K562 (cell line): ENCODE measurements at regions not wholly inside any gene's neighbourhood (a gene's known extent, or its start where the extent isn't known, plus 50 kb on each side); places are given as distances from the start of the nearest gene placed in this dataset.
A peak's percentile ranks its signal among the peaks of the same experiment; 100 is the strongest.

Experiments
- ATAC-seq: fragments of 200-7000 bp; cut with Tn5 transposase; 3 replicates; pipeline ENCODE4 v1.9.1; 2020; ENCODE audit warnings: moderate library complexity
- BruUV-seq: library from RNA; stranded (reverse); fragments of 400-500 nt; replicated peaks from 2 replicates; lab custom pipeline; 2021; lab: Mats Ljungman, UMichigan
- CTCF ChIA-PET: fragments of 300-600 bp; formaldehyde crosslinking; extraction: SDS; loops from one replicate; lab custom pipeline; 2021; ENCODE audit warnings: low intra/inter-chr PET ratio; lab: Yijun Ruan, JAX
- POLR2A ChIA-PET: fragments of 300-600, 350-650 bp; sonication (Branson Sonifier 250); formaldehyde crosslinking; extraction: SDS; loops from one replicate; lab custom pipeline; 2021; ENCODE audit warnings: antibody characterized with exemption, inconsistent platforms; lab: Yijun Ruan, JAX
- DNase-seq, 4 experiments: peaks; one replicate each; pipeline versions ENCODE4 v3.0.0 to v3.0.0-alpha.2; 2011 to 2018; ENCODE audit warnings: low spot score in 3 of 4, mixed read lengths in 3 of 4; ENCODE audit errors: extremely low read depth in 1 of 4
- FAIRE-seq: peaks from 2 replicates; lab custom pipeline; 2011; peaks lifted over from hg19 to GRCh38; lab: Jason Lieb, UNC
- H2AFZ ChIP-seq: 2 replicates; pipeline ENCODE4 v1.6.0; 2011; ENCODE audit warnings: low read depth, low read length, control low read depth, inconsistent platforms
- H3K27ac ChIP-seq: fragments of 200-600 bp; 3 replicates; pipeline ENCODE4 v1.8.0; 2011; ENCODE audit warnings: low read depth, mild to moderate bottlenecking, control low read depth, inconsistent platforms, low read length, moderate library complexity, mixed read lengths; ENCODE audit errors: extremely low read depth
- H3K27me3 ChIP-seq, 2 experiments: fragments of 300-600 bp in 1 of 2; 2 replicates in 1 of 2; 3 replicates in 1 of 2; pipeline versions ENCODE4 v1.6.0 to v1.8.0; 2011; ENCODE audit warnings: inconsistent platforms in 2 of 2, low read length in 2 of 2, mild to moderate bottlenecking in 1 of 2, mixed read lengths in 1 of 2, moderate library complexity in 1 of 2; ENCODE audit not compliant: control insufficient read depth in 2 of 2, insufficient read depth in 2 of 2
- H3K36me3 ChIP-seq: fragments of 300-600 bp; 3 replicates; pipeline ENCODE4 v1.8.0; 2011; ENCODE audit warnings: mild to moderate bottlenecking, low read length, inconsistent platforms; ENCODE audit not compliant: control insufficient read depth, insufficient read depth
- H3K4me1 ChIP-seq, 2 experiments: fragments of 200-600 bp in 1 of 2; replicated peaks in 1 of 2; 2 replicates in 1 of 2; 3 replicates in 1 of 2; pipeline versions ENCODE4 v1.5.1 to v1.8.0; 2011; ENCODE audit warnings: inconsistent platforms in 2 of 2, low read length in 2 of 2, mild to moderate bottlenecking in 1 of 2, mixed read lengths in 1 of 2, moderate library complexity in 1 of 2; ENCODE audit not compliant: control insufficient read depth in 2 of 2, insufficient read depth in 2 of 2
- H3K4me2 ChIP-seq: 2 replicates; pipeline ENCODE4 v1.6.1; 2011; ENCODE audit warnings: low read length, control low read depth, inconsistent platforms, mixed read lengths; ENCODE audit not compliant: insufficient read depth
- H3K4me3 ChIP-seq: fragments of 200-600 bp; sonication (generic), shearing (Covaris generic); 2 replicates; pipeline ENCODE4 v1.5.1; 2016; ENCODE audit warnings: control low read depth, inconsistent platforms
- H3K79me2 ChIP-seq: fragments of 200-600 bp; 3 replicates; pipeline ENCODE4 v1.8.0; 2011; ENCODE audit warnings: low read length, inconsistent platforms; ENCODE audit not compliant: control insufficient read depth, insufficient read depth
- H3K9ac ChIP-seq, 2 experiments: 2 replicates each; pipeline versions ENCODE4 v1.6.0 to v1.6.1; 2011; ENCODE audit warnings: low read depth in 2 of 2, low read length in 2 of 2, control low read depth in 1 of 2, inconsistent platforms in 1 of 2, mild to moderate bottlenecking in 1 of 2, mixed read lengths in 1 of 2; ENCODE audit not compliant: insufficient read depth in 1 of 2
- H3K9me1 ChIP-seq: one replicate; pipeline ENCODE4 v1.6.0; 2011; ENCODE audit warnings: inconsistent platforms, mild to moderate bottlenecking, low read length, moderate library complexity; ENCODE audit not compliant: control insufficient read depth, insufficient read depth
- H3K9me3 ChIP-seq: replicated peaks from 2 replicates; pipeline ENCODE4 v1.5.1; 2011; ENCODE audit warnings: low read depth, low read length, inconsistent platforms; ENCODE audit not compliant: control insufficient read depth, insufficient read depth
- H4K20me1 ChIP-seq: replicated peaks from 2 replicates; pipeline ENCODE4 v1.6.1; 2011; ENCODE audit warnings: low read length, inconsistent platforms, mixed read lengths; ENCODE audit not compliant: control insufficient read depth, insufficient read depth
- CBX5 ChIP-seq: IDR thresholded peaks from 2 replicates; pipeline ENCODE4 v1.6.1; 2014; ENCODE audit warnings: low read depth, borderline replicate concordance
- HOMEZ ChIP-seq: fragments of 250-450 bp; sonication (Bioruptor Pico); IDR thresholded peaks from 2 replicates; pipeline ENCODE4 v1.4.0; 2020; ENCODE audit warnings: mild to moderate bottlenecking, moderate library complexity
- ID3 ChIP-seq, 2 experiments: fragments of 250-450 bp in 1 of 2; fragments of 450-650 bp in 1 of 2; sonication (Bioruptor Pico) in 1 of 2; IDR thresholded peaks; 2 replicates each; pipeline versions ENCODE4 v1.6.1 to v1.8.0; 2016 to 2021; ENCODE audit warnings: mild to moderate bottlenecking in 2 of 2, moderate library complexity in 2 of 2, missing compliant biosample characterization in 1 of 2, missing genetic modification characterization in 1 of 2
- MCM7 ChIP-seq, 2 experiments: fragments of 450-650 bp; IDR thresholded peaks; 2 replicates each; pipeline ENCODE4 v1.6.1; 2016 to 2018
- RFX1 ChIP-seq: fragments of 450-650 bp; IDR thresholded peaks from 2 replicates; pipeline ENCODE4 v1.6.1; 2016; ENCODE audit warnings: mild to moderate bottlenecking, moderate library complexity
- RUNX1 ChIP-seq: sonication (generic); IDR thresholded peaks from 2 replicates; pipeline ENCODE4 v1.6.1; 2016; ENCODE audit warnings: antibody characterized with exemption, low read depth
- TEAD4 ChIP-seq, 2 experiments: sonication (generic) in 1 of 2; formaldehyde crosslinking in 1 of 2; IDR thresholded peaks; 2 replicates each; pipeline versions ENCODE4 v1.6.1 to v1.8.0; 2012 to 2022; ENCODE audit warnings: borderline replicate concordance in 1 of 2, inconsistent platforms in 1 of 2, low read length in 1 of 2, mild to moderate bottlenecking in 1 of 2, missing genetic modification reagents in 1 of 2
- ZFX ChIP-seq: sonication (generic); formaldehyde crosslinking; IDR thresholded peaks from 2 replicates; pipeline ENCODE4 v1.8.0; 2022; ENCODE audit warnings: mild to moderate bottlenecking, missing genetic modification reagents, moderate library complexity
- ZNF609 ChIP-seq: sonication (generic); formaldehyde crosslinking; IDR thresholded peaks from 2 replicates; pipeline ENCODE4 v1.8.1; 2023; ENCODE audit warnings: missing genetic modification reagents, mild to moderate bottlenecking, borderline replicate concordance
- WGBS: fragments of 100-300 bp; shearing (Covaris generic); methylation state at CpG from one replicate; pipeline ENCODE4 v1.1.6; 2016; ENCODE audit warnings: low coverage, mixed read lengths; ENCODE audit not compliant: insufficient coverage; ENCODE audit errors: missing lambda C conversion rate; 5-methylcytosine and 5-hydroxymethylcytosine counted together
- in situ Hi-C: fragments of 300-500 bp; cut with MboI; formaldehyde crosslinking; loops from 4 replicates; pipeline ENCODE4 v1.15.0; 2018; ENCODE audit warnings: inconsistent platforms, mixed read lengths
- intact Hi-C: fragments of 100-400 bp; cut with micrococcal nuclease; formaldehyde crosslinking; loops from 2 replicates; pipeline ENCODE4 v1.14.2; 2022

GRCh38 chr20:17023036-17023435, 203.8 kb upstream of the PCSK2 start:
- intact Hi-C loops (no loop called here), in situ Hi-C loops (no loop called here)
- no peak for DNase-seq
- 0% methylated on average over 1 of the region's 1 CpG for WGBS
- Histone ChIP-seq H2AFZ (no peak overlapping the region), H3K4me1 (no peaks in the 10 kb centered on the region), H3K27me3 (no peaks in the 10 kb centered on the region), H3K9ac (no peak overlapping the region), H4K20me1 (no peaks in the 10 kb centered on the region), H3K4me3 (no peak overlapping the region), H3K27ac (no peak overlapping the region), H3K4me2 (no peak overlapping the region), H3K9me3 (no peaks in the 10 kb centered on the region), H3K36me3 (no peaks in the 10 kb centered on the region), H3K79me2 (no peaks in the 10 kb centered on the region), H3K9me1 (no peaks in the 10 kb centered on the region)
- no TSS peak for BruUV-seq
- ChIA-PET POLR2A (no interaction called here), CTCF (no interaction called here)
- TF ChIP-seq RFX1 (peak; percentile 38), HOMEZ (CRISPR knock-in tag) (no peak)
- FAIRE-seq = no peak
- no peak for ATAC-seq

- Histone ChIP-seq H3K4me1 (no peaks in the 10 kb centered on the region), H3K9me1 (no peaks in the 10 kb centered on the region), H3K27me3 (no peaks in the 10 kb centered on the region), H3K36me3 (no peaks in the 10 kb centered on the region), H4K20me1 (no peaks in the 10 kb centered on the region), H3K4me3 (no peak overlapping the region), H3K79me2 (no peaks in the 10 kb centered on the region), H3K27ac (no peak overlapping the region), H2AFZ (no peak overlapping the region), H3K9ac (no peak overlapping the region), H3K9me3 (no peaks in the 10 kb centered on the region), H3K4me2 (no peak overlapping the region)
- intact Hi-C loops (no loop called here), in situ Hi-C loops (no loop called here)
- no peak for ATAC-seq
- ChIA-PET POLR2A (no interaction called here), CTCF (no interaction called here)
- 10% methylated on average over 8 of the region's 8 CpGs for WGBS
- no peak for FAIRE-seq
- no peak for DNase-seq
- BruUV-seq = no TSS peak
- TF ChIP-seq ZFX (CRISPR knock-in tag) = no peak
- no peak for TF ChIP-seq ID3 (CRISPR knock-in tag; IDR thresholded peaks at IDR 0.05)
- TF ChIP-seq ID3 (tag; IDR thresholded peaks at IDR 0.05) = no peak
- no peak for TF ChIP-seq ZNF609 (CRISPR knock-in tag)
- TF ChIP-seq MCM7 (IDR thresholded peaks at IDR 0.05) = no peak
- no peak for TF ChIP-seq RUNX1
- no peak for TF ChIP-seq TEAD4 (IDR thresholded peaks at IDR 0.05; ENCODE audit: low read length)
- no peak for TF ChIP-seq TEAD4 (CRISPR knock-in tag; IDR thresholded peaks at IDR 0.05; ENCODE audit: borderline replicate concordance)
- no peak for TF ChIP-seq CBX5
Observed at GRCh38 chr20:17023806-17024205, 203.0 kb upstream of the PCSK2 start.
